LNCaP clone FGC (cell line): ENCODE measurements at regions not wholly inside any gene's neighbourhood (a gene's known extent, or its start where the extent isn't known, plus 50 kb on each side); places are given as distances from the start of the nearest gene placed in this dataset.
A peak's percentile ranks its signal among the peaks of the same experiment; 100 is the strongest.

Source experiments
- DNase-seq: peaks from one replicate; pipeline ENCODE4 v3.0.0-alpha.2; 2011; ENCODE audit warnings: low read depth
- H3K4me3 ChIP-seq: 2 replicates; pipeline ENCODE4 v1.5.1; 2011; ENCODE audit warnings: mild to moderate bottlenecking, low read depth, low read length, control low read depth
- TF ChIP-seq, protein P1 (sequence below): IDR thresholded peaks from 2 replicates; pipeline ENCODE4 v1.5.1; 2012; ENCODE audit warnings: mild to moderate bottlenecking; ENCODE audit not compliant: control insufficient read depth, insufficient read depth; ENCODE audit errors: extremely low read depth

DNA sequence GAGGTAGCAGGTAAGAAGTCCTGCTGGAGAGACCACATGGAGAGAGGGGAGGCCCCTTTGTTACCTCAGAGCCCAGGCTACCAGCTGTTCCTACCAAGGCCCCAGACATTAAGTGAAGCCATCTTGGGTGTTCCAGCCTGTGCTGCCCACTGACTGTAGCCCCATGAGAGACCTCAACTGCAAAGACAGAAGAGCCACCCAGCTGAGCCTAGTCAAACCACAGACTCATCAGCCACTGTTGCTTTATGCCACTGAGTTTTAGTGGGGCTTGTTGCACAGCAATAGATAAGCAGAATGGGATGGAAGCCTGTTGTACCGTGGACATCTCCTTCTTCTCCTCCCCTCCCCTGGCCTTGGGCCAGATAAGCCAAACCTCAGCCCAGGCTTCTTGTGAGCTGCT is 83.9 kb downstream of the ADRA2C start:
- TF ChIP-seq, protein P1, sequence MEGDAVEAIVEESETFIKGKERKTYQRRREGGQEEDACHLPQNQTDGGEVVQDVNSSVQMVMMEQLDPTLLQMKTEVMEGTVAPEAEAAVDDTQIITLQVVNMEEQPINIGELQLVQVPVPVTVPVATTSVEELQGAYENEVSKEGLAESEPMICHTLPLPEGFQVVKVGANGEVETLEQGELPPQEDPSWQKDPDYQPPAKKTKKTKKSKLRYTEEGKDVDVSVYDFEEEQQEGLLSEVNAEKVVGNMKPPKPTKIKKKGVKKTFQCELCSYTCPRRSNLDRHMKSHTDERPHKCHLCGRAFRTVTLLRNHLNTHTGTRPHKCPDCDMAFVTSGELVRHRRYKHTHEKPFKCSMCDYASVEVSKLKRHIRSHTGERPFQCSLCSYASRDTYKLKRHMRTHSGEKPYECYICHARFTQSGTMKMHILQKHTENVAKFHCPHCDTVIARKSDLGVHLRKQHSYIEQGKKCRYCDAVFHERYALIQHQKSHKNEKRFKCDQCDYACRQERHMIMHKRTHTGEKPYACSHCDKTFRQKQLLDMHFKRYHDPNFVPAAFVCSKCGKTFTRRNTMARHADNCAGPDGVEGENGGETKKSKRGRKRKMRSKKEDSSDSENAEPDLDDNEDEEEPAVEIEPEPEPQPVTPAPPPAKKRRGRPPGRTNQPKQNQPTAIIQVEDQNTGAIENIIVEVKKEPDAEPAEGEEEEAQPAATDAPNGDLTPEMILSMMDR, result no peak
- no peak overlapping the region for H3K4me3 ChIP-seq
- DNase-seq, result no peak

DNA sequence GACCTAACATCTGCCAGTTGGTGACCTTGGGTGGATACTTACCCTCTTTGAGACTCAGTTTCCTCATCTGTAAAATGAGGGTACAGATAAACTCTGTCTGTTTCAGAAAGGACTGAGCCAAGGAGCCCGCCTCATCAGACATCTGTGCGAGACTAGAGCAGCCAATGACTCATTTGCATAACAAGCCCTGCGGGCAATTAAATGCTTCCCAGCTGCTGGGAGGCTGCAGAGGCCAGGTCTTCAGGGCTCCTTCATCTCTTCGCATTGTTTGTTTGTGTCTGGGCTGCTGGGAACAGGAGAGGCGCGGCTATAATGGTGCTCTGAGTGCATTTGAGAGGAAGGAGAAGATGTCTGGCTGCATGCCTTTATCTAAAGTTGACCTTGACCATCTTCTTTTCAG is 85.0 kb downstream of the ADRA2C start:
- H3K4me3 ChIP-seq, result no peak overlapping the region
- DNase-seq, result no peak
- TF ChIP-seq, protein P1, result no peak

DNA sequence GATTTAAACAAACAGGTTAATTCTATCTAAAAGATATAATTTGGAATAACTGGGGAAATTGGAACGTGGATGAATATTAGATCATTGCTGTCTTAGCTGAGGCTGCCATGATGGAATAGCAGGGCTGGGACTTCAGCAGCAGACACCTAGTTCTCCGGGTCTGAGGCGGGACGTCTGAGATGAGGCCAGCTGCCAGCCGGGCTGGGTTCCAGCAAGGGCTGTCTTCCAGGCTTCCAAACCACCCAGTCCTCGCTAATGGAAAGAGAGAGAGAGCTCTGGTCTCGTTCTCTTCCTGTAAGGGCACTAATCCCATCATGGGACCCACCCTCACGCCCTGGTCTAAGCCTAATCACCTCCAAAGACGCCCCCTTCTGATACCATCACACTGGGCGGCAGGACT is 85.7 kb downstream of the ADRA2C start:
- peak; percentile 50 for DNase-seq
- TF ChIP-seq, protein P1, result no peak
- no peak overlapping the region; the same call in 1 of the 2 replicates for H3K4me3 ChIP-seq

DNA sequence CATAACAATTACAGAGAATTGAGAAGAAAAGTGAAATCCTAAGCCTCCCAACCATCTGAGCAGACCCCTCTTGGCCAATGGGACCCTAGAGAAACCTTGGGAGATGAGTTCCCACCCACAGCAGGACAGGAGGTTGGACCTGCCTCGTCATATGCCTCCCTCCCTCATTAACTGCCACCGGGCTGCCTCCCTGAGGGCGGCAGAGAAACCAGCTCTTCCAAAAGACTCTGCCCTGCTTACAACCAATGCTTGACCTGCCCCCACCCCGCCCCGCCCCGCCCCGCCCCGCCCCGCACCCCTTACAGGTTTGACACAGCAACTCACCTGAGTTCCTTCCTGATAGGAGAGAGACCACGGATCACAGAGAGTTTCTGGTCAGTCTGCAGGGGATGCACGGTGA is 86.1 kb downstream of the ADRA2C start:
- H3K4me3 ChIP-seq, result no peak overlapping the region; the same call in 1 of the 2 replicates
- peak; percentile 19 for DNase-seq
- TF ChIP-seq, protein P1, result no peak

DNA sequence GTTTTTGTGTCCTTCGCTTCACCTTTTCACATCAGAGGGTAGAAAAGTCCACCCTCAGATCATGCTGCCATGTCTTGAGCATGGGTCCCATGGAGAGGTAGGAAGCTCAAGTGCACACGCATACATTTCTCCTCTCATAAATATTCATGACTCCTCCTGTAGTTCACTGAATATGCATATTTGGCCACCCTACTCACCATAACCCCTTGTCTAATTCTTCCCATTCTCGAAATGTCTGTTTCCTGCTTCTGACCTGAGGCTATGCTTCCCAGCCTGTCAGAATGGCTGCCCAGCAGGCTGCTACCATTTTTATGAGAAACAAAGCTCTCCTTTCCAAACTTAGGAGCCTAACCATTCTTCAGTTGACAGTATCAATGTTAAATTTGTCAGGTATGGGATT is 86.5 kb downstream of the ADRA2C start:
- no peak for DNase-seq
- H3K4me3 ChIP-seq, result no peak overlapping the region
- TF ChIP-seq, protein P1, result no peak

DNA sequence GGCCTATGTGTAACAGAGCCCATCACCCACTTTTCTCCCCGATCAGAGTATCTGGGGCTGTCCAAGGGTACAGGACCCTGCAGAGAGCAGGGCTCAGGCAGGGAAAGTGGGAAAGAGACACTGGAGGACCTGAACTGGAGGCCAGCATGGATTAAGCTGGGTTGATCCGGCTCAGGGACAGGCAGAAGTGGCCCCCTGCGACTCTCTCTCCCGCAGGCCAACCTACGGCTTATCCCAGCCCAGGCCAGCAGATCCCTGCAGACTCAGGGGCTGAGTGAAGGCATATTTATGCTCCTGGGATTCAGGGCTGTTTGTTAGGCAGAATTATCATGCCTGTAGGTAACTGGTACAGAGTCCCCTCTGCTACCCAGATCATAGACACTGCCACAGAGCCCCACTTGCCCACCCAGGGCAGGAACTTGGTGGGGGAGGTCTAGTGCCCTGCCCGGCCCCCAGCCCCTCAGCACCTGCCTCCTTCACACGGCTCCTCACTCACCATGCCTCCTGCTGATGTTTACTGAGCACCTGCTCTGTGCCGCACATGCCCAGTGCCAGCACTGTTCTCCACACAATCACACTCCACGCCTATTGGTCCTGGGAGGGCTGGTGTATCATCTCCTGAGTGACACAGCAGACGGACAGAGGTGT is 87.3 kb downstream of the ADRA2C start:
- DNase-seq, result no peak
- H3K4me3 ChIP-seq, result no peak overlapping the region
- TF ChIP-seq, protein P1, result no peak

DNA sequence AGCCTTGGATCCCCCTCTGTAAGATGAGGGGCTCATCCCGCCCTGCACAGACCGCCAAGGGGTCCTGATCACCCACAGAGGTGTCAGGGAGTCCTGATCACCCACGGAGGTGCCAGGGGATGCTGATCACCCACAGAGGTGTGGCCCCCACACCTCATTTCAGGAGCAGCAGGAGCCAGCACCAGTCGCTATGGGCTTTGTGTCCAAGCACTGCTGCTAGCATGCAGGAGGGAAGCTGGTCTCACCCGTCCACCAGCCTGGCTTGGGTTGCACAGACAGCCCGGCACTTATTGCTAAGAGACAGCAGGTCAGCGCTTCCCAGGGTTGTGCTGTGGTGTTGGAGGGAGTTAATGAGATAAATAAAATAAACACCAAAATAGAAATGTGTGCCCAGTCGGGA is 88.5 kb downstream of the ADRA2C start:
- H3K4me3 ChIP-seq, result no peak overlapping the region
- TF ChIP-seq, protein P1, result no peak
- no peak for DNase-seq
